DND-41 (cell line): ENCODE measurements at regions not wholly inside any gene's neighbourhood (a gene's known extent, or its start where the extent isn't known, plus 50 kb on each side); places are given as distances from the start of the nearest gene placed in this dataset.

Source experiments
- ATAC-seq: fragments of 200-7000 bp; cut with Tn5 transposase; 3 replicates; pipeline ENCODE4 v1.9.1; 2021; ENCODE audit warnings: low read depth; ENCODE audit not compliant: insufficient read depth
- DNase-seq: peaks from one replicate; pipeline ENCODE4 v3.0.0-alpha.2; 2020
- H2AFZ ChIP-seq: 2 replicates; pipeline ENCODE4 v1.6.0; 2012; ENCODE audit warnings: low read depth, low read length
- H3K27ac ChIP-seq: 2 replicates; pipeline ENCODE4 v1.5.1; 2012; ENCODE audit warnings: low read length, inconsistent platforms
- H3K27me3 ChIP-seq: fragments of 200-600 bp; sonication (generic); 2 replicates; pipeline ENCODE4 v1.6.0; 2012; ENCODE audit warnings: low read length, mild to moderate bottlenecking, inconsistent platforms; ENCODE audit not compliant: insufficient read depth, poor library complexity
- H3K36me3 ChIP-seq: 2 replicates; pipeline ENCODE4 v1.5.1; 2012; ENCODE audit warnings: low read length, inconsistent platforms; ENCODE audit not compliant: insufficient read depth
- H3K4me1 ChIP-seq: 2 replicates; pipeline ENCODE4 v1.5.1; 2012; ENCODE audit warnings: mild to moderate bottlenecking, low read length; ENCODE audit not compliant: insufficient read depth
- H3K4me2 ChIP-seq: 2 replicates; pipeline ENCODE4 v1.6.0; 2012; ENCODE audit warnings: mild to moderate bottlenecking, moderate library complexity, low read length, inconsistent platforms; ENCODE audit not compliant: insufficient read depth
- H3K4me3 ChIP-seq, 2 experiments: fragments of 200-600 bp in 1 of 2; shearing (Covaris generic) in 1 of 2; 2 replicates each; pipeline ENCODE4 v1.5.1; 2012 to 2016; ENCODE audit warnings: inconsistent platforms in 2 of 2, low read length in 2 of 2, mild to moderate bottlenecking in 2 of 2, low read depth in 1 of 2, moderate library complexity in 1 of 2
- H3K79me2 ChIP-seq: 2 replicates; pipeline ENCODE4 v1.6.0; 2012; ENCODE audit warnings: low read length, inconsistent platforms; ENCODE audit not compliant: insufficient read depth
- H3K9ac ChIP-seq: 2 replicates; pipeline ENCODE4 v1.6.0; 2012; ENCODE audit warnings: low read depth, mild to moderate bottlenecking, inconsistent platforms, low read length, moderate library complexity
- H3K9me3 ChIP-seq: 2 replicates; pipeline ENCODE4 v1.5.1; 2012; ENCODE audit warnings: low read length, moderate library complexity, mild to moderate bottlenecking, inconsistent platforms; ENCODE audit not compliant: insufficient read depth, severe bottlenecking
- H4K20me1 ChIP-seq: 2 replicates; pipeline ENCODE4 v1.6.0; 2012; ENCODE audit warnings: low read length; ENCODE audit not compliant: insufficient read depth
- EZH2 ChIP-seq: IDR thresholded peaks from 3 replicates; pipeline ENCODE4 v1.6.1; 2012; ENCODE audit warnings: borderline replicate concordance, low read depth, mild to moderate bottlenecking, moderate library complexity, low read length, inconsistent platforms; ENCODE audit not compliant: severe bottlenecking
- TF ChIP-seq, protein P1 (sequence below): IDR thresholded peaks from 2 replicates; pipeline ENCODE4 v1.5.1; 2012; ENCODE audit warnings: borderline replicate concordance, low read length, moderate library complexity, mild to moderate bottlenecking; ENCODE audit not compliant: poor library complexity, severe bottlenecking; ENCODE audit errors: extremely low read depth

DNA sequence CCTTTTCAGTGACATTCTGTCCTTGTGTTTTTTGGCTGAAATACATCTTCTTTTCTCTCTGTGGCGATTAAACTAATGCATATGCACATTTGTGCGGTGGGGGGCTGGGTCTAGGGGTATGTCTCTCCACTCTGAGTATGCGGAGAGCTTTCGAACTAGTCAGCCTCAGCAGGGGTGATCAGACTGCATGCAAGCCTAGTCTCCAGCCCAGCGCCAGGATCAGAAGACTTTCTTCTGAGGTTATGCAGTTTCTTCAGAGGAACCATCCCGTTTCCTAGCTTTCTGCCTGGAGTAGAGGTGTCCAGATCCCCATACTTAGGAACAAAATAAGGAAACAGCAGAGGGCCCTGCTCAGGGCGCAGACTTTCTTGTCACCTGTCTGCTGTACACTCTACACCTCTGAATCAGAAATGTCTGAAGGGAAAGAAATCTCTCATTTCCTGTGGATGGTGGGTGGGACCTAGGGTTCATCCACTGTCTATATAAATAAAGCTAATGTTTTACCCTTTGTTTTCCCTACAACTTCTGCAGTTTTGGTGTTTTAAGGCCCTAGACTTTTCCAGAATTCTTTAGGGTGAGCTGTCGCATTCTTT, 230.4 kb downstream of the ABHD5 start:
- no peak overlapping the region for H2AFZ ChIP-seq
- peaks cover 11% of the 10 kb centered on the region for H3K27me3 ChIP-seq
- no peak overlapping the region for H3K4me2 ChIP-seq
- no peak overlapping the region for H3K27ac ChIP-seq
- H3K4me3 ChIP-seq = no peak overlapping the region
- no peaks in the 10 kb centered on the region for H3K4me1 ChIP-seq
- ATAC-seq = no peak
- no peaks in the 10 kb centered on the region for H3K9me3 ChIP-seq
- no peaks in the 10 kb centered on the region for H3K36me3 ChIP-seq
- H3K9ac ChIP-seq = no peak overlapping the region
- DNase-seq = no peak
- H4K20me1 ChIP-seq = no peaks in the 10 kb centered on the region
- TF ChIP-seq, protein P1, sequence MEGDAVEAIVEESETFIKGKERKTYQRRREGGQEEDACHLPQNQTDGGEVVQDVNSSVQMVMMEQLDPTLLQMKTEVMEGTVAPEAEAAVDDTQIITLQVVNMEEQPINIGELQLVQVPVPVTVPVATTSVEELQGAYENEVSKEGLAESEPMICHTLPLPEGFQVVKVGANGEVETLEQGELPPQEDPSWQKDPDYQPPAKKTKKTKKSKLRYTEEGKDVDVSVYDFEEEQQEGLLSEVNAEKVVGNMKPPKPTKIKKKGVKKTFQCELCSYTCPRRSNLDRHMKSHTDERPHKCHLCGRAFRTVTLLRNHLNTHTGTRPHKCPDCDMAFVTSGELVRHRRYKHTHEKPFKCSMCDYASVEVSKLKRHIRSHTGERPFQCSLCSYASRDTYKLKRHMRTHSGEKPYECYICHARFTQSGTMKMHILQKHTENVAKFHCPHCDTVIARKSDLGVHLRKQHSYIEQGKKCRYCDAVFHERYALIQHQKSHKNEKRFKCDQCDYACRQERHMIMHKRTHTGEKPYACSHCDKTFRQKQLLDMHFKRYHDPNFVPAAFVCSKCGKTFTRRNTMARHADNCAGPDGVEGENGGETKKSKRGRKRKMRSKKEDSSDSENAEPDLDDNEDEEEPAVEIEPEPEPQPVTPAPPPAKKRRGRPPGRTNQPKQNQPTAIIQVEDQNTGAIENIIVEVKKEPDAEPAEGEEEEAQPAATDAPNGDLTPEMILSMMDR = no peak
- TF ChIP-seq EZH2 = no peak
- no peaks in the 10 kb centered on the region for H3K79me2 ChIP-seq

DNA sequence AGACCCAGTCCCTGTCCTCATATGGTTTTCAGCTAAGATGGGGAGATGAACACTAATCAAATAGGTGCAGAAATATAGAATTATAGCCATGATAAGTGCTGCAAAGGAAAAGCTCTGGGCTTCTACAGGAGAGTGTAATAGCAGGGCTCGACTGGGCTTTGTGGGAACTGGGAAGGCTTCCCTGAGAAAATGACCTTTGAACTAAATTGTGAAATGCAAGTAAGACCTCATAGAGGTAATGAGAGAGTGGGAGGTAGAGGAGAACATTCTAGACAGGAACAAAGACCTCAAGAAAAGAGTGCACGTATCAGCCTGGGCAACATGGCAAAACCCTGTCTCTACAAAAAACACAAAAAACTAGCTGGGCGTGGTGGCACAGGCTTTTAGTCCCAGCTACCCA, 231.6 kb downstream of the ABHD5 start:
- DNase-seq (no peak), ATAC-seq (no peak)
- H3K4me2 ChIP-seq = no peak overlapping the region
- no peak overlapping the region for H3K4me3 ChIP-seq
- no peaks in the 10 kb centered on the region for H3K36me3 ChIP-seq
- peaks cover 11% of the 10 kb centered on the region for H3K27me3 ChIP-seq
- no peaks in the 10 kb centered on the region for H4K20me1 ChIP-seq
- TF ChIP-seq, protein P1 = no peak
- no peak for TF ChIP-seq EZH2
- no peak overlapping the region for H2AFZ ChIP-seq
- no peaks in the 10 kb centered on the region for H3K79me2 ChIP-seq
- no peaks in the 10 kb centered on the region for H3K4me1 ChIP-seq
- H3K9ac ChIP-seq = no peak overlapping the region
- H3K9me3 ChIP-seq = no peaks in the 10 kb centered on the region
- H3K27ac ChIP-seq = no peak overlapping the region

DNA sequence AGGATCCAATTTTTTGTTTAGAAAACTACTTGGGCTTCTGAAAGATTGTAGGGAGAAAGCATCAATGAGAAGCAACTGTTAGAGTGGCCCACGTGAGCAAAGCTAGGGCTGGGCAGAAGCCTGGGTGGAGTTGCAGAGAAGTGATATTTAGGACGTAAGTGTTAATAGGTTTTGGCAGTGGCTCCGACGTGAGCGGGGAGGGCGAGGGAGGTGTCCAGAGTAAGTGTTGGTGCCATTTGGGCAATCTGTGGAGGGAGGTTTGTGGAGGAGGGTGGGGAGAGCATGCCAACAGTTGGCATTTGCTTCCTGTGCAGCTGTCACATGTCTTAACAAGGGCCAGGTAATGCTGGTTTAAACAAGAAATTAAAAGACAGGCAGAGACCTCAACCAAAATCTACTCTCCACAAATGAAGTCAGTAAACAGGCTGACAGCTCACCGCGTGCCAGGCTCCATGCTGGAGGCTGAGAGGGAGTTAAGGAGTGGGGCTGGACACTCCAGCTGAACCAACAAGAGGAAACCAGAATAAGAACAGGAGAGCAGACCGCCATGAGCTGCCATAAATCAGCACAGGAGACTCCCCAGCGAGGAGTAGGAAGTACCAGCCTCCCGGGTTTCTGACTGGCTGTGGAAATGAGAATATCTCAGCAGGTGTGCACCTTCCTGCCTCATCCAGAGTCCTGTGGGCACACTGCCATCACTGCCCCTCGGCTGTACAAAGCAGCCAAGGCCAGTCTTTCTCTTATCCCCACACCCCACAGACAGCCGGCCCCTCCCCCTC, 232.6 kb downstream of the ABHD5 start:
- Histone ChIP-seq H3K4me1 (no peaks in the 10 kb centered on the region), H2AFZ (no peak overlapping the region)
- no peak for DNase-seq

More for the DNA sequence above, 232.6 kb downstream of the ABHD5 start:
- no peaks in the 10 kb centered on the region for H3K9me3 ChIP-seq
- no peak overlapping the region for H3K27ac ChIP-seq
- no peak overlapping the region for H3K4me3 ChIP-seq
- H3K27me3 ChIP-seq = peaks cover 11% of the 10 kb centered on the region
- H3K36me3 ChIP-seq = no peaks in the 10 kb centered on the region
- H4K20me1 ChIP-seq = no peaks in the 10 kb centered on the region
- TF ChIP-seq EZH2 = no peak
- TF ChIP-seq, protein P1 = no peak
- no peak overlapping the region for H3K4me2 ChIP-seq
- no peak overlapping the region for H3K9ac ChIP-seq
- ATAC-seq = no peak
- H3K79me2 ChIP-seq = no peaks in the 10 kb centered on the region
